BE2C (cell line): ENCODE measurements at regions not wholly inside any gene's neighbourhood (a gene's known extent, or its start where the extent isn't known, plus 50 kb on each side); places are given as distances from the start of the nearest gene placed in this dataset.

ENCODE experiments used
- DNase-seq: peaks from one replicate; pipeline ENCODE4 v3.0.0-alpha.2; 2020
- H3K27me3 ChIP-seq: fragments of 250-450 bp; sonication (Bioruptor Pico); 2 replicates; pipeline ENCODE4 v1.5.1; 2020; ENCODE audit warnings: mild to moderate bottlenecking
- H3K36me3 ChIP-seq: fragments of 250-450 bp; sonication (Bioruptor Pico); 2 replicates; pipeline ENCODE4 v1.5.1; 2020; ENCODE audit warnings: mild to moderate bottlenecking
- H3K4me1 ChIP-seq: fragments of 250-450 bp; sonication (Bioruptor Pico); 2 replicates; pipeline ENCODE4 v1.5.1; 2020
- H3K4me3 ChIP-seq: 2 replicates; pipeline ENCODE4 v1.5.1; 2011; ENCODE audit warnings: low read depth, low read length
- H3K9me3 ChIP-seq: fragments of 250-450 bp; sonication (Bioruptor Pico); 2 replicates; pipeline ENCODE4 v1.5.1; 2020
- CTCF ChIP-seq: IDR thresholded peaks from 2 replicates; pipeline ENCODE4 v1.5.1; 2012; ENCODE audit warnings: mild to moderate bottlenecking, low read depth, low read length

- Histone ChIP-seq H3K4me3 (no peak overlapping the region), H3K36me3 (no peaks in the 10 kb centered on the region), H3K4me1 (no peaks in the 10 kb centered on the region), H3K27me3 (no peaks in the 10 kb centered on the region), H3K9me3 (peaks cover 2% of the 10 kb centered on the region; the same call in 1 of the 2 replicates)
- DNase-seq = no peak
- no peak for TF ChIP-seq CTCF
Observed at GRCh38 chr6:93123585-93123984, 295.8 kb downstream of the EPHA7 start.

- no peak for DNase-seq
- no peaks in the 10 kb centered on the region for H3K36me3 ChIP-seq
- no peaks in the 10 kb centered on the region for H3K4me1 ChIP-seq
- no peaks in the 10 kb centered on the region for H3K9me3 ChIP-seq
- H3K27me3 ChIP-seq = no peaks in the 10 kb centered on the region
- no peak overlapping the region for H3K4me3 ChIP-seq
- TF ChIP-seq CTCF = no peak
Observed at GRCh38 chr6:93120154-93120742, 299.1 kb downstream of the EPHA7 start.

- DNase-seq = no peak
- TF ChIP-seq CTCF = no peak
- H3K4me3 ChIP-seq = no peak overlapping the region
- H3K27me3 ChIP-seq = no peaks in the 10 kb centered on the region
- H3K9me3 ChIP-seq = no peaks in the 10 kb centered on the region
- H3K4me1 ChIP-seq = no peaks in the 10 kb centered on the region
- no peaks in the 10 kb centered on the region for H3K36me3 ChIP-seq
Observed at GRCh38 chr6:93105907-93106306, 313.5 kb downstream of the EPHA7 start.

- Histone ChIP-seq H3K4me3 (no peak overlapping the region), H3K27me3 (no peaks in the 10 kb centered on the region), H3K9me3 (no peaks in the 10 kb centered on the region), H3K4me1 (no peaks in the 10 kb centered on the region), H3K36me3 (no peaks in the 10 kb centered on the region)
- TF ChIP-seq CTCF = no peak
- DNase-seq = no peak
Observed at GRCh38 chr6:93105017-93105416, 314.3 kb downstream of the EPHA7 start.

GRCh38 chr6:93104195-93104817 is 315.1 kb downstream of the EPHA7 start:
- no peak for TF ChIP-seq CTCF
- DNase-seq = no peak
- H3K4me3 ChIP-seq = no peak overlapping the region
- no peaks in the 10 kb centered on the region for H3K4me1 ChIP-seq
- H3K9me3 ChIP-seq = no peaks in the 10 kb centered on the region
- no peaks in the 10 kb centered on the region for H3K27me3 ChIP-seq
- no peaks in the 10 kb centered on the region for H3K36me3 ChIP-seq
